ENCODE measurements at regions not wholly inside any gene's neighbourhood (a gene's known extent, or its start where the extent isn't known, plus 50 kb on each side); places are given as distances from the start of the nearest gene placed in this dataset.

- Mint-ChIP-seq H3K9me3 (ENCODE audit: unreplicated experiment) (no peaks in the 10 kb centered on the region), H3K27me3 (ENCODE audit: unreplicated experiment) (no peaks in the 10 kb centered on the region), H3K4me1 (ENCODE audit: unreplicated experiment) (no peaks in the 10 kb centered on the region), H3K27ac (ENCODE audit: unreplicated experiment) (no peak overlapping the region), H3K36me3 (ENCODE audit: unreplicated experiment) (no peaks in the 10 kb centered on the region), H3K4me3 (ENCODE audit: unreplicated experiment) (no peak overlapping the region)
- no peak for DNase-seq (ENCODE audit: extremely low spot score, unreplicated experiment)
- TF ChIP-seq CTCF (IDR thresholded peaks at IDR 0.05): no peak
Measured at GRCh38 chr2:126467367-126468054, 188.4 kb upstream of the GYPC start.

DNA sequence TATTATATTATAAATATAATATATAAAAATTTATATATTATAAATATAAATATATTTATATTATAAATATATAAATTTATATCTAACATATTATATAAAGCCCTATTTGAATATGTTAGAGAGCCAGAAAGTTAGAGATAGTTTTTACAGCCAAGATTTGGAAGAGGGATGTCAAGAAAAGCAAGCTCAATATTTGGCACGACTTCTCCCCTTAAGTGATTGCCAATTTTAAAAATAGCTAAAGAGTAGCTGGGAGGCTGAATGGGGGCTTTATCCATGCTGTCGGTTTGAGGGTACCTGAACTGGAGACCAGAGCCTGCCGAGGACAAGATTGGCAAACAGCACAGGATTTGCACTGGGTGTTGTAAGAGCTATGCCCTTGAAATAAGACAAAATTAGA, 180.9 kb upstream of the GYPC start:
- DNase-seq (ENCODE audit: extremely low spot score, unreplicated experiment): no peak
- Mint-ChIP-seq H3K4me3 (ENCODE audit: unreplicated experiment) (no peak overlapping the region), H3K4me1 (ENCODE audit: unreplicated experiment) (no peaks in the 10 kb centered on the region), H3K36me3 (ENCODE audit: unreplicated experiment) (no peaks in the 10 kb centered on the region), H3K27ac (ENCODE audit: unreplicated experiment) (no peak overlapping the region), H3K9me3 (ENCODE audit: unreplicated experiment) (no peaks in the 10 kb centered on the region), H3K27me3 (ENCODE audit: unreplicated experiment) (peaks cover 8% of the 10 kb centered on the region)
- TF ChIP-seq CTCF (IDR thresholded peaks at IDR 0.05): no peak

DNA sequence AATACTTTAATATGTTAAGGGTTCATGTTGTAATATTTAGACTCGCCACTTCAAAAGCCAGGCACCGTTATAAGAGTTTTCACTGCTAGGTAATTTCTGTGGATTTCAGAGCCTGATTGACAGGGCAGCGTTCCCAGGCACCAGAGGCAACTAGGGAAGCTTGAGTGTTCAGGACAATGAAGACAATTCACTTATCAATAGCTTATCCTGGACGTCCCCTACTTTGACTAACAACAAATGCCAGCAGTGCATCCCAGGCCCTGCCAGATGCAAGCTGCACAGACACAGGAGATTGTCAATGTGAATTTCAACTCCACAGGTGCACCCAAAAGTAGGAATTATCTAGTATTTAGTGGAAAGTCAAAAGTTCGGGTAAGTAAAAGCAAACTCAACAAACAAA, 179.3 kb upstream of the GYPC start:
- Mint-ChIP-seq H3K4me3 (ENCODE audit: unreplicated experiment) (no peak overlapping the region), H3K4me1 (ENCODE audit: unreplicated experiment) (no peaks in the 10 kb centered on the region), H3K27me3 (ENCODE audit: unreplicated experiment) (peaks cover 8% of the 10 kb centered on the region), H3K9me3 (ENCODE audit: unreplicated experiment) (no peaks in the 10 kb centered on the region), H3K36me3 (ENCODE audit: unreplicated experiment) (no peaks in the 10 kb centered on the region), H3K27ac (ENCODE audit: unreplicated experiment) (no peak overlapping the region)
- DNase-seq (ENCODE audit: extremely low spot score, unreplicated experiment): no peak
- no peak for TF ChIP-seq CTCF (IDR thresholded peaks at IDR 0.05)

GRCh38 chr2:126480033-126480432, 175.9 kb upstream of the GYPC start:
- Mint-ChIP-seq H3K9me3 (ENCODE audit: unreplicated experiment) (no peaks in the 10 kb centered on the region), H3K36me3 (ENCODE audit: unreplicated experiment) (no peaks in the 10 kb centered on the region), H3K4me3 (ENCODE audit: unreplicated experiment) (no peak overlapping the region), H3K4me1 (ENCODE audit: unreplicated experiment) (no peaks in the 10 kb centered on the region), H3K27me3 (ENCODE audit: unreplicated experiment) (peaks cover 4% of the 10 kb centered on the region), H3K27ac (ENCODE audit: unreplicated experiment) (no peak overlapping the region)
- TF ChIP-seq CTCF (IDR thresholded peaks at IDR 0.05): no peak
- DNase-seq (ENCODE audit: extremely low spot score, unreplicated experiment): no peak

DNA sequence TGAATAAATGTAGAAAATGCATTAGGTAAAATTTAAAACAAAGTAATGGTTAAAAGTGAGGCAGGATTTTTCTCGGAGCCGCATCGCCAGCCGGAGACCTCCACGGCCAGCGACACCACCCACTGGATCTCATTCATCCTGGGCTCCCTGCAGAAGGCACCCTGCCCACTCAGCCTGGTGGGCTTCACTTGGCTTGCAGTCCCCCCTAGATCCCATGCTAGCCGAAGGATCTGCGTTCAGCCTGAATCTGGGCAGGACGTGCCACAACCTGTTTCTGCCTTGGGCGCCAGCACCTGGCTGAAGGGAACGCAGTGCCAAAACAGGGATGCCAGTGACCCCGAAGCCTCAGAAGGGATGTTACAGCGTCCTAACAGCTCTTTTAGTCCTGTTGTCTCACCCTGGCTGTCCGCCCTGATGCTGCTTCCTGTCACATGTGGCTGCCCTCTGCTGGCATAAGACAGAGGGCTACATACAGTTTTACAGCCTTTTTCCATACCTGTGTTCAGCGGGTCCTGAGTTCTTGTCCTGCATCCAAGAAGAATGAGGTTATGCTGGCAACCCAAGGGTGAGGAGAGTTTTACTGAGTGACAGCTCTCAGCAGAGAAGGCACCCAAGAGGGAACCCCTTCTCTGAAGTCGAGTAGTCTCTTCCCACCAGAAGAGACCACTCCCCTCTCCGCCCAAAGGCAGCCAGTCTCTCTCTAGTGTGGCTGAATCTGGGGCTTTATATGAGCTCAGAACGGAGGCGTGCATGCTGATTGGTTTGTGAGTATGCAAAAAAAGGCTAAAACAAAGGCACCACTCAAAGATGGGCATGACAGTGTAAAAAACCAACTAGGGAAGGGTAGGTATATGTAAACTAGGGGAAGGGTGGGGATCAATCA, 173.1 kb upstream of the GYPC start:
- H3K27me3 Mint-ChIP-seq (ENCODE audit: unreplicated experiment): peaks cover 6% of the 10 kb centered on the region
- H3K9me3 Mint-ChIP-seq (ENCODE audit: unreplicated experiment): no peaks in the 10 kb centered on the region
- no peak for DNase-seq (ENCODE audit: extremely low spot score, unreplicated experiment)

More for the DNA sequence above, 173.1 kb upstream of the GYPC start:
- no peak overlapping the region for H3K4me3 Mint-ChIP-seq (ENCODE audit: unreplicated experiment)
- no peak overlapping the region for H3K27ac Mint-ChIP-seq (ENCODE audit: unreplicated experiment)
- no peaks in the 10 kb centered on the region for H3K36me3 Mint-ChIP-seq (ENCODE audit: unreplicated experiment)
- TF ChIP-seq CTCF (IDR thresholded peaks at IDR 0.05): peak; percentile 8
- H3K4me1 Mint-ChIP-seq (ENCODE audit: unreplicated experiment): no peaks in the 10 kb centered on the region

Data from osteocyte (in vitro differentiated cells).